Activated CD4-positive, alpha-beta T cell treated with anti-CD3 and anti-CD28 coated beads, Interleukin-2, Interleukin-4, amounts not matched to agents 100 ng/mL and 50 ng/mL, durations not matched to agents 16 hours and 8 hours (primary cell): ENCODE measurements at regions not wholly inside any gene's neighbourhood (a gene's known extent, or its start where the extent isn't known, plus 50 kb on each side); places are given as distances from the start of the nearest gene placed in this dataset.

ENCODE experiments used
- DNase-seq: peaks from one replicate; pipeline ENCODE4 v3.0.0-alpha.2; 2020; ENCODE audit warnings: low spot score

DNA sequence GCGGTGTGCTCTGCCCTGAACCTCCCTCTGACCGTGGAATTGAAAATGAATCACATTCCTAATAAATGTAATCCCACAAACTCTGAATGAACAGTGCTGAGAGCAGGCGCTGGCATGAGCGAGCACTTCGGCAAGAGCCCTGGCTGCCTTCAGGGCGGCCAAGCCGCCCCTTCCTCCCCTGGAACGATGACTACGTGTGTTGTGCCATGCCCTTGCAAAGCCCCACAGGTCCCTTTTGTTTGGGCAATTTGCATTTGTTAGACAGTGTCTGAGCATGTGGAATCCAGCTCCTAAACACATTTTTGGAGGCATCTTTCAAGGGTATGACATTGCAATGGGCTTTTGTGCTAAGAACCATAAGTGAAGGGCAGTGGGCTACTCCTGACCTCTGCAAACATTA, 95.6 kb upstream of the MKI67 start:
- no peak for DNase-seq

DNA sequence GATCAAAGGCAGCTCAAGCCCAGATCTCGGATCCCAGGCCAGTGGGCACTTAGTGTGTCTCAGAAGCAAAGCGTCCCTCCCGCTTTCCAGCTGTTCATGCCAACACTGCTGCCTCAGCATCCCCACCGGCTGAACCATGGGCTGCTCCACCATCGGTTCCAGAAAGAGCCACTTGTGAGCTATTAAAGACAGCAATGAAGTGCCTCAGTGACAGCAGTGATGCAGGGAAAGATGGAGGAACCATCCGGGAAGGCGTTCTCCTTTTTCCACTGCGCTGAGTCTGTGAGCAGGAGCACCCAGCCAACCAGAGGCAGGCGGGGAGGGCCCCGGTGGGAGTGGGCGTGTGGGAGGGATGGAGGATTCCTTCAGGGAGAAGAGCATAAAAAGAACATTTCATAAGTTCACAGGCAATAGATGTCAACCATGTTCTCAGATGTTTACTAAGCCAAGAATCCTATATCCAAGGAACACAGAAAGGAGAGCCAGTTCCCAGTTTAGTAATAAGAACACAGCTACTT, 96.2 kb upstream of the MKI67 start:
- DNase-seq = no peak

DNA sequence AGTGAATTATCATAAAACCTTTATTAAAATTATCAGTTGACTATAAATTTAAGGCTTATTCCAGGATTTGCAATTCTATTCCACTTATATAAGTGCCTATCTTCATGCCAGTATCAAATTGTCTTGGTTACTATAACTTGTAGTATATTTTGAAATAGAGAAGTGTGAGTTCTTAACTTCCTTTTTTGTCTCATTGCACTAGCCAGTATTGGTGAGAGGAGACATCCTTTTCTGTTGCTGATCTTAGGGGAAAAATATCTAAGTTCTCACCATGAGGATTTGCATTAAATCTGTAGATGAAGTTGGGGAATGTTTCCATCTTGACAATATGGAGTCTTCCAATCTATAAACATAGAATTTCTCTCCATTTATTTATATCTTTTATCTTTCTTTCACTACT, 104.2 kb upstream of the MKI67 start:
- no peak for DNase-seq

DNA sequence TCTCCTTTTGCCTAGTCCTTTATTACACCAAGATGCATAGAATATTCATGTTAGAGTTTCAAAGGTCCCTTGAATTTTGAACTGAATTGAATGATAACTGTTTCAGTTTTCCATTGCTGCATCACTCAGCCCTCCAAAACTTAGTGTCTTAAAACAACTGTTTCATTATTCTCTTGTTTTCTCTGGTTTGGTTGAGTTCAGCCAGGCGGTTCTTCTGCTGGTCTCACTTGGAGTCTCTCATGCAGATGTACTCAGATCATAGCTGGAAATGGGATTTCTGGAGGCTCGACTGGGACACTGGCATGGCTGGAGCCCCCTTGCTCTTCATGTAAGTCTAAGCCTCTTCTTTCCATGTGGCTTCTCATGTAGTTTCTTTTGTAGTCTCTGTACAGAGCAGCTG, 107.2 kb upstream of the MKI67 start:
- DNase-seq = no peak

DNA sequence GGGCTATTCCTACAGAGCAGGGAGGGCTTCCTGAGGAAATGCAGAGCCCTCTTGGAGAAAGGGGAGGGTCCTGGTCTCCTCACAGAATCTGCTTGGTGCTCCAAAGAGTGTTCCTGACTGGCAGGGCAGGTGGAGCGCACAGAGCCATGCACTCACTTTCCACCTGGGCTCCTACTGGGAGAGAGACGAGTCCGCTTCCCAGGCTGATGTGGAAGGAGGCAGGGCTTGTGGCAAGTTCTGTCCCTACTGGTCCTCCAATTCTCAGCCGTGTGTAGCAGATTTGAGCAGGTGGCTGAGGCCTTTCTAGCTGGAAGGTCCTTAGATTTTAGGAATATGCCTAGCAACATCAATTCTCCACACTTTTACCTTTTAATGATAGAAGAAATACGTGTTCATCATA, 111.5 kb upstream of the MKI67 start:
- no peak for DNase-seq

DNA sequence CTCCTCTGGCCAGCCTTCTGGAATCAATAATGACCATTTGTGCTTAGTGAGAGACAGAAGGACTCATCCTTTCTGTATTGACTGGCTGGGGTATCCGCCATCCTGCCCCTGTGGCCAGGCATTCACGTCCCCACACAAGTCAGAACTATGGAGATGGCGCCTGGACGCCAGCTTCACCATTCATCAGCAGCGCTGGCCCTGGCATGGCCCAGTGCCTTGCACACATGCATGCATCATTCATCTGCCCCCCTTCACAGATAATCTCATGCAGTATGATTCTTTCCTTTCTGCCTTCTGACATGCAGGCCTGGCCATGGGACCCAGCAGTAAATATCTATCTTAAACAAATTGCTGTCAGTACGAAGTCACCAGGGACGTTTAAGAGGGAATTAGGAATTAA, 114.8 kb upstream of the MKI67 start:
- DNase-seq = no peak

DNA sequence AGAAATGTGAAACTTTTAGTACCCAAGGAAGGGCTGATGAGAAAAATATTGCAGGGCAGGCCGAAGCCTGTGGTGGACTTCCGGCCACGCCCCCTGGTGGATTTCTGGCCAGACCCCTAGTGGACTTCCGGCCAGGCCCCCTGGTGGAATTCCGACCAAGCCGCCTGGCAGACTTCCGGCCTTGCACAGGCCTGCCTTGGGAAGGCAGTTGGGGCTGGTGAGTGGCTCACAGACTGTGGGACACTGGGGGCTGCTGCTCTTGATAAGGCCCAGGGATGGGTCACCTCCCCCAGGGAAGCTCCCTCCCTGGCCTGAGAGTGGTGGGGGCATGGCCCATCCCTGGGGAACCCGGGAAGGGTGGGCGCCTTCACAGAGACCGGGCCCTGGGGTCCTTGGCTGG, 116.4 kb upstream of the MKI67 start:
- no peak for DNase-seq

DNA sequence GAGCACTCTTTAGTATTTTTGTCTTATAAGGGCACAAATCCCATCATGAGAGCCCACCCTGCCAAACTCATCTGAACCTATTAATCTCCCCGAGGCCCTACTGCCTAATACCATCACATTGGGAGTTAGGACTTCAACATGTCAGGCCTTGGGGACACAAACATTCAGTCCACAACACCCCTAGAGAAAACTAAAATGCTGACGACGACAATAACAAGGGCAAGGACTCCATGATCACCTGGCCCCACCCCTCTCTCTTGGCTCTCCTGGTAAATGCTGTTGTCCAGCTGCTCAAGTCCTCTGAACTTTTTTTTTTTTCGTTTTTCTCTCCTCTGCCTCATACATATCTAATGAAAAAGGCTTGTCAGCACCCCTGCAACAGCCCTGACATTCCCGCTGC, 118.8 kb upstream of the MKI67 start:
- DNase-seq = no peak

DNA sequence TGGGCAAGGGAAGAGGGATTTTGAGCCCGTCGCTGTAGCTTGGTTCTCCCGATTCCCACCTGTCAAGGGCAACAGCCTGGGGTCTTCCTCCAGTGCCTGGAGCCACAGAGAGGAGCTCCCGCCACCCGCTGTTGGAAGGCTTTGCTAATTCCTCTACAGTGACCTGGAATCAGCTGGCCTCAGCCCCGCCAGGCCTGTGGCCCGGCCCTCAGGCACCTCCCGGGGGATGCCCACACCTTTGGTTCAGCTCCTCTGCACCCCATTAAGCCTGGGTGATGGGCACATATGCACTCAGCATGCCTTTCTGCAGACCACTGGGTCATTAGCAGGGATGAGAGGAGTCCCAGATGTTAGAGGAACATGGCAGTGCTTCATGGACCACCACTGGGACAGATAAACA, 121.4 kb upstream of the MKI67 start:
- DNase-seq = no peak

DNA sequence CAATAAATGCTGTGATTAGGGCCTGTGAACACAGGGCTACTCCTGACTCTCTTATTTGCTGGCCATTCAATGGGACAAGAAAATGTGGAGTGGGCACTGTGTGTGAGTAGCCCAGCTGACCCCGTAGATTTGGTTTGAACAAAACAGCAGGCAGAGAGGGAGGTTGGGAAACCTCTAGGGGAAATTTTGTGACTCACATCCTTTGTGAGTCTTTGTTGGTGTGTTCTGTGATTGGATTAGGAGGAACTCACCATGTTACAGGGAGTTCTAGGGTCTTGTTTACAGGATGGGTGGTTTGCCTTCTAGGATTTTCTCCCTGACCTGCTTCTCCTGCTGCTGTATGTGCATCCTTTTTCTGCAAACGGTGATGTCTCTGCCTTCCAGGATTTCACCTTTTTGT, 128.3 kb upstream of the MKI67 start:
- DNase-seq = no peak

DNA sequence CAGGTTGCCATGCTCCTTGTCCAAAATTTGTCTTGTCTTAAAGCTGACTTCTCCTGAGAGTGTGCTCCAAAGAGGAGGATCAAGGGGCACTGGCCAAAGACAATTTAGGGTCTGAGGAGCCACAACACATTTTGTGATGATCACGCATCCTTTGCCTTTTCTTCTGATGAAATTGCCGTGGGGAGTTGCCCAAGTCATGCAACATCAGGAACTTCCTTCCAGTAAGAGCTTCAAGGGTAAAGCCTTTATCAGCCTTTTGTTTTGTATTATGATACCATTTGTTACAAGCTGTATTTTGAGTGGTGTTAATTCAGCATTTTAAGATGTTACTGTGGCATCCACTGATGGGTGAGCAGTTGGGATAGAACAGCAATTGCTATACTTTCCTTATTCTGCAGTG, 131.2 kb upstream of the MKI67 start:
- DNase-seq = no peak

DNA sequence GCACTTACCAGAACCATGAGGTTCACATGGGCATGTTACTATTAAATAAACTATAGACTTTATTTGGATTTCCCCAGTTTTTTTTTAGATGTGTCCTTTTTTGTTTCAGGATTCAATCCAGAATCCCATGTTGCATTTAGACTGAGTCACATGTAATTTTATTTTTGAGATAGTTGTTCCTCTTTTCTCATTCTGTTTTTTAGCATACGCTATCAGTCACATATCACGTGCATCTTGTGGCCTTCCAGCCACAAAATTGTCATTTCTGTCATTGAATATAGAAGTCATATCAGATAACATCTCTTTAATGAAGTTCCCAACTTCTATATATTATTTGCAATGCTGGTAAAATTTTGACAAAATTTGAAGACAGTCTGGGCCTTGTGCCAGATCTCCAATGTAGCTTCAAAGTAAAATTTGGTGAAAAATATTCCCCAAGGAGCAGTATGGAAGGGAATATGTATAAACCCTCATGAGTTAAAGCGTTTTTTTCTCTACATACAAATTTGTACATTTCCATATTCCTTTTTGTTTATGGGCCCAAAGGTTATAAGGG, 132.3 kb upstream of the MKI67 start:
- no peak for DNase-seq

DNA sequence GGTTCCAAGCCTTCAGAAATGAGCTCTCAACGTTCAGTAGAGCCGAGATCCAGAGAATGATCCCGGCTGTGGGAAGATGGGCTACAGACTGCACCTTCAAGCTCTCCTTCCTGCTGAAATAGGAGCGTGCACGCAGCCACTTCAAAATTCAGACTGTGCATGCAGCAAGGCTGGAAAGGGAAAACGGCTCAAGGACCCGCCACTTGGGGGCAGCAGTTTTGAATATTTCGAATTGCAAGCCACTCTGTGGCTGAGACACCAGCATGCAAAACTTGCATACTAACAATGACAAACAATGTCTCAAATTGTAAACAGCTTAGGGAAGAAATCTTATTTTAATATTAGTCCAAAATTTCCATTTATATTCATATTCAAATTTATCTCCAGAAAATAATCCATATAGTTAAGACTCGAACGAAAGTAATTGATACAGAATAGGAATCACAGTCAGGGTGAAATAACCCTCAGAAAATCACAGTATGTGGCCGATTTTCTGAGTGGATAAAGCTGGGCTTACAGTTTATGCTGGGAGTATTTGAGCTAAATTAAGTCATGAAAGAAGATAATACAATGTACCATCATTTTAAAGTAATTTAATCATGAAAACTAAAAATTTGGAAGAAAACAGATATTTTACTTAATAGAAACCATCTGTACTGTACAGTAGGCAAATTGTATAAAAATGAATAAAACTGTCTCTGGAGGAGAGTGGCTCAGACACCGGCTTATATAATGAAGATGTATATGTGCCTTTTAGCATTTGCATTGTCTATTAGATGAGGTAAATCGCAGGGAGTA, 137.9 kb upstream of the MKI67 start:
- peak; percentile 58 for DNase-seq

DNA sequence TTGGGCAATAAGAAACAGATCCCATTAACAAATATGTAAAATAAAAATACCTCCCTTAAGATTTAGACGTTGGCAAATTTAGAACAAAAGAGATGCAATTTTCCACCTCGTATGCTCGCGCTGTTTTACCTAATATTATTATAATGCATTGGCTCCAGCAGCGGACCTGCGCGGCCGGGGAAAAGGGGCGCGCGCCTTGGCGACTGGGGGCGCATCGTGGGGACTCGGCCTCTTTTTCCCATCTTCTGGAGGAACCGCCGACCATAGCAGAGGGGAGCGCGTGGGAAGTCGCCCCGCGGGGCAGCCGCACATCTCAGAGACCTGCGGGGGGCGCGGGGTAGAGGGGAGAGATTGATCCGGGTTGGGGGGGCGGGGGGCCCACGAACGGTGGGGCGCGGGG, 139.4 kb upstream of the MKI67 start:
- no peak for DNase-seq

DNA sequence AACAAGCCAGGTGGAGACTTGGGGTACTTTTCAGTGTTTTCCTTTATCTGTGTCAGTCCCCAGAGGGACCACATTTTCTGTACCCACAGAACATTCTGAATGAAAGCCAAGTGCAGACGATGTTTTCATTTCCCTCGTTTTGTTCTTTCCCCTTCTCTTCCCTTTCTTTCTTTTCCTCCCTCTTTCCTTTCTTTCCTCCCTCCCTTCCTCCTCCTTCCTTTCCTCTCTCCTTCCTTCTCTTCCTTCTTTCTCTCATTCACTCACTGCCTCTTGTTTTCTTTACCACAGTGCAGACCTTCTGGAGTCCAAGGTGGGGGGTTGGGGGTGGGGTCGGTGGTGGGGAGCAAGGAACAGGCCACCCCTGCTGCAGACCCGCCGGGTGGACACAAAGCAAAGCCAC, 141.4 kb upstream of the MKI67 start:
- no peak for DNase-seq

DNA sequence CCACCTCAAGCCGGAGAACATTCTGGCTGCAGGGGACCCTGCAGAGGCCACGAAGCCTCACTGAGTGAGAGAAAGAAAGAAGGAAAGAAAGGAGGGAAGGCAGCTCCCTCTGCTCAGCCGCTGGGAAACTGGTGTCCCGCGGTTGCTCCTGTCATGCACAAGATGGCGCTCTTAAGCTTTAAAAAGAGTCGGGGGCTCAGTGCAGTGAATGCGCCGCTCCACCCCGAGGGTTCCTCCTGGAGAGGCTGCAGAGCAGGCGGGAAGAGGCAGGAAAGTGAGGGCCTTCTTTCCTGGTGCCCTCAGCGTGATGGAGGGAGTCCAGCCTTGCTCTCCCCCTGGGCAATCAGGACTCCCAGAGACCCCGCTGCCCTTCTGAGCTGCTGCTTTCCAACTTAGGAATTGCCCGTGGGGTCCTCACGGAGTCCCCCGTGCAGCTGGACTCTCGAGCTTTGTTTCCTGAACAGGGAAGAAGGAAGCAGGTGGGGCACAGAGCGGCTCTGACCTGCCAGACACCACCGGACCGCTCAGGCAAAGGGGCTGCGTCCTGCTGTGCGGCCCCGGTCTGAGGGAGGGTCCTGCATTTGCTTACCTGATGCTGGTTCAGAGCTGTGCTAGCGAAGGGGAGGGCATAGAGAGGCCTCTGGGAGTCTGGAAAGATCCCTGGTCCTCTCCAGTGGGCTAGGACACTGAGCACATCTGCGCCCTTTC, 141.9 kb upstream of the MKI67 start:
- peak; percentile 39 for DNase-seq

DNA sequence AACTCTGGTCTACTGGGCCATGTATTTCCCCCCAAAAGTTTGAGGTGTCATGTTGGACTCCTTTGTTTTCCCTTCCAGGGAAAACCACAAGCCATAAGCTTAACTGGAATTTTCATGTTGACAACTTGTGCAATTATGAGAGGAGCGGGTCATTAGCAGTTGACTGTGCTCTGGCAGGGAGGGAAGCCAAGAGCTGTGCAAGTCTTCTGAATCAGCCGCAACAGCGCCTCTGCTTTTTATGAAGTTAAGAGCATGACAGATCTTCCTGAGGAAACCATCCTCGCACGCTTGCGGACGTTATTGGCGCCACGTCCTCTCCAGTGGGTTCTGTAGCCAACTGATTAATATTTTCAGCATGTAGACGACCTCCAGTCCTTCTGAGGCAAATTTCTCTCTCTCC, 148.7 kb upstream of the MKI67 start:
- peak; percentile 7 for DNase-seq

DNA sequence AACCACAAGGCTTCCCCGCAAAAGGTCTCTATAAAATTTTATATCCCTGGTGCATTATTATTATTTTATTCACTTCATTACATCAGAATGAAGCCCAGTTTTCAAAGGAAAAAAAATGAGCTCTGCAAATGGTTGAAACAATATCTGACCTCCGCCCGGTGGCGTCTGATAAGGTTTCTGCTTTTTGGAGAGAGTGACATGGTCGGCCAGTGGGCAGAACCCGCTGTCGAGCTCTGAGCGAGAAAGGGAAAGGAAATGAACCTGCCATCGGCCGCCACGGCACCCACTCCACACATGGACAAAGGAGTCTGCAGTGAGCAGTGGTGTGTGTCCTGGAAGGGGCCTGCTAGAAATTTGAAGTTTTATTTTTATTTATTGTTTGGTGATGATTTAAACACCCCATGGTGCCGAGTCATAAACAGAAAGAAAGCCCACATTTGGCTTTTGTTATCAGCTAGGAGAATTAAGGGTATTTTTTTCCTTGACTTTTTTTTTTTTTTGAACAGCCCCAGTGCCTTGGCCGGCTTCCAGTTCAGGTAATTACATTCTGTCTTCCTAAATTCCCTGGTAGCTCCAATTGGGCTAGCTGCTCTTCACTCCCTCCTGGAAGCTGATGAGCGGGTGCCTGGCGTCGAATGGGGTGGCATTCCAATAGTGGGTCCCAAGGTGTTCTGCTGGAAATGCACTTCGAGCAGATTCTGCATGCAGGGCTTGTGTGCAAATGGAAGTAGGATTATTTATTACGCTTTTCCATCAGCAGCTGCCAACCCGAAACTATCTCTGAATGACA, 149.4 kb upstream of the MKI67 start:
- no peak for DNase-seq

DNA sequence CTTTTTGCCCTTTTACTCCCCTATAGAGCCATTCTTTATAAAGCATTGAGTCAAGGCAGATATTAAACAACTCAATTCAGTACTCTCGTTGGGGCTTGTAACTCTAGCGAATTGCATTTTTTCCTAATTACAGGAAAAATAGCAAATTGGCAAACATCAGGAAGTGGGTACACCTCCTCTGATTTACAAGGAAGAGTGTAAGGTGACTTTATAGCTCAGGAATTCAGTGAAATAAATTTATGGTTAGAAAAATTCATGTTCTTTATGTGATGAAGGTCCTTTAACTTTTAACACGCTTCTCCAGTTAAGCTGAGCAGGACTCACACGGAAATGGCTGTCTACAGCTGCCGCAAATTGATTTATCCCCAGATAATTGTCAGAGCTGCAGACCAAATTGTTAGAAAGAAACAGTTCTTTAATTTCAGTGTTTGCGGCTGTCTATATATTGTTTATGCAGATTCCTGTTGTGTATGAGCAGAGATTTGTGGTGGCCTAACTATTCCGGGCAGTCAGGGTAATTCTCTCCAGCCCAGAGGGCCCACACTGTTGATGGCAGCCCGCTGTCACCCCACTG, 151.1 kb upstream of the MKI67 start:
- DNase-seq = no peak

DNA sequence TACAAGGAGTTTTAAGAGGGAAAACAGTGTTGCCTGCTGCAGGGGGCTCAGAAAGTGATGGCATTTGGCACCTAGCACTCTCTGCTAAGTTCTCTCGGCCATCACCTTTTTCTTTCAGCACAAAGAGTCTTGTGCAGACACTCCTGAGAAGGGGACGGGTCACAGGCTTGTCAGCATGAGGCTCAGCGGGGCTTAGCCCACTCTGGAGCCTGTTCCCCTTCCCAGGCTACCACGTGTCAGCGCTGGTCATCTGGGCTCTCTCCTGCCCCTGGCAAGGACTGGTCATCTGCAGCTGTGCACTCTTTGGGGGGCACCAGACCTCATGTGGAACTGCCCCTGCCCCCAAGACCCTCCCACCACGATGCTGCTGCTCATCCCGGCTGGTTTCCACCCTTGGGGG, 152.1 kb upstream of the MKI67 start:
- DNase-seq = no peak

DNA sequence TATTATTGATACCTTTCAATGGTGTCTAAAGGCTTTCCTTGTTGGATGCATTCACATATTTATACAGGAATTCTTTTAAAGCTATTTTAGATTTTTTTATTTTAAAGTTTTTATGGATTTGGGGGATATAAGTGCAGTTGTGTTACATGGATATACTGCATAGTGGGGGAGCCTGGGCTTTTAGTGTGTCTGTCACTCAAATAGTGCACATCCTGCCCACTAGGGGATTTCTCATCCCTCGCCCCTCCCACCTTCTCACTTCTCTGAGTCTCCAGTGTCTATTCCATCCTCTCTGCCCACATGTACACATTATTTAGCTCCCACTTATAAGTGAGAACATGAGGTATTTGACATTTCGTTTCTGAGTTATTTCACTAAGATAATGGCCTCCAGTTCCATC, 154.0 kb upstream of the MKI67 start:
- no peak for DNase-seq

DNA sequence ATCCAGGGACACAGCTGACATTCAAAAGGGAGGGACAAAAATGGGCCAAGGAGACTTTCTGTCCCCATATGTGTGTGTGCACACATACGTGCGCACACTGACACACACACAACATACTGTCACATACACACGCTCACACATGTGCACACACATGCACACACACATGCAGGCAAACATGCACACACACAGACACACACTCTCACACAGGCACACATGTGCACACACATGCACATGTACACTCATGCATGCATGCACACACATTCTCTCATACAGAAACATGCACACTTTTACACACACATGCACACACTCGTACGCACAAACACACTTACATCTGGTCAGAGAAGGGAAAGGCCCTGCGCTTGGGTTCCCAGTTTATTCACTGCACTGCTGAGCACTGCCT, 155.1 kb upstream of the MKI67 start:
- DNase-seq = no peak
